ENCODE measurements at regions not wholly inside any gene's neighbourhood (a gene's known extent, or its start where the extent isn't known, plus 50 kb on each side); places are given as distances from the start of the nearest gene placed in this dataset.
"Not testable (repeated sequence)": the region's sequence is repeated elsewhere in the genome, so short reads cannot be mapped to it uniquely, and the experiment has no call there.

- no peak for DNase-seq
Observed at GRCh38 chr1:199226163-199226562, 587.3 kb downstream of the PTPRC start.

DNA sequence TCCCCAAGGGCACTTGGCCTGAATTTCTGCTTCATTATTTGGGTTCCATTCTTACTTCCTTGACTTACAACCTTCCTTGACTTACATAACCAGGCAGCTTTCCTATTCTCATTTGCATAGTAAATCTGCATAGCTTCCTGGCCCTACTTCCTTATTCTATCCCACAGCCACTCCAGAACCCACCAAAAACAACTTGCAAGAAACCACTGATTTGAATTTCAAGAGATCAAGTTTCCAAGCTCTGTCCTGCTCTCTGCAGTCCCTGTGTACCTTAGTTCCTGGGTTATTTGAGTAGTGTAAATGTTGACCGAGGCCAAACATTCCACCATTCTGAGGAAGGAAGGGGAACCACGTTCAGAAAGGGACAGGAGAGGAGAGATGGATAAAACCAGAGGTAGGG lies 603.3 kb downstream of the PTPRC start:
- DNase-seq = no peak

GRCh38 chr1:199242601-199243000 lies 603.8 kb downstream of the PTPRC start:
- no peak for DNase-seq

GRCh38 chr1:199243423-199244061 lies 604.7 kb downstream of the PTPRC start:
- peak in 9 of 14 donors; percentile 5 to 74 (median 35) for DNase-seq

GRCh38 chr1:199245946-199246345 lies 607.1 kb downstream of the PTPRC start:
- no peak for DNase-seq

DNA sequence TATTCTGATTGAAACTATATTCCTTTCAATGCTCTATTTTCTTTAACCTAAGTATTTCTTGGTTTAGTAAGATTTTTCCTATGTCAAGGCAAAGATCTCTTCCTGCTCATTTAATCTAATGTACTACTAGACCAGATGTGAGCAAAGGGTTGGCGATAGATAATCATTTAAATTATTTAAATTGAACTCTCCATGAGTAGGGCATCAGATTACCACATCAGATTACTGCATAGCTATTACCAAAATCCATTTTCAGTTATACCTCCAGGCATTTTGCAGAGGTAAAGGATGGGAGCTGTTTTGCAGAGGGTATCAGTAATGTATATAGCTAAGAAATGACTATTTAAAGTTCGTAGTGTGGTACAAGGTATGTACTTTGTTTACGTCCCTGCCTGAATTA lies 607.9 kb downstream of the PTPRC start:
- no peak for DNase-seq

- no peak for DNase-seq
Observed at GRCh38 chr1:199247891-199248290, 609.1 kb downstream of the PTPRC start.

DNA sequence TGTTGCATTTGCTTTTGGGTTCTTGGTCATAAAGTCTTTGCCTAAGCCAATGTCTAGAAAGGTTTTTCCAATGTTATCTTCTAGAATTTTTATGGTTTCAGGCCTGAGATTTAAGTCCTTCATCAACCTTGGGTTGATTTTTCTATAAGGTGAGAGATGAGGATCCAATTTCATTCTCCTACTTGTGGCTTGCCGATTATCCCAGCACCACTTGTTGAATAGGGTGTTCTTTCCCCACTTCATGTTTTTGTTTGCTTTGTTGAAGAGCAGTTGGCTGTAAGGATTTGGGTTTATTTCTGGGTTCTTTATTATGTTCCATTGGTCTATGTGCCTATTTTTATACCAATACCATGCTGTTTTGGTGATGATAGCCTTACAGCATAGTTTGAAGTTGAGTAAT lies 615.2 kb downstream of the PTPRC start:
- not testable (repeated sequence) for DNase-seq

DNA sequence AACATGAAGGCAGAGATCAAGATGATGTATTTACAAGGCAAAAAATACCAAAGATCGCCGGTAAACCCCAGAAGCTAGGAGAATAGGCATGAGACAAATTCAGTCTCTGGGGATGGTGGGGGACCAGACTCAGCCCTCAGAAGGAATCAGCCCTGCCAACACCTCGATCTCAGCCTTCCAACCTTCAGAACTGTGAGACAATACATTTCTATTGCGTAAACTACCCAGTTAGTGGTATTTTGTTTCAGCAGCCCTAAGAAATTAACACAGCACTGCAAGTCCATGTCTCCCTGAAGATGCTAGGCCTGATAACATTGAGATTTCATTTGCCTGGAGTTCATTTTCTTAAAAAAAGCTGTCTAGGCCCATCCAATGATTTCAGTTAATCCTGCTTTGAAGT lies 622.5 kb downstream of the PTPRC start:
- no peak for DNase-seq

GRCh38 chr1:199264283-199264682 lies 625.4 kb downstream of the PTPRC start:
- no peak for DNase-seq

GRCh38 chr1:199264911-199265310 lies 626.1 kb downstream of the PTPRC start:
- no peak for DNase-seq

- DNase-seq = no peak
Observed at GRCh38 chr1:199265319-199265718, 626.5 kb downstream of the PTPRC start.

- DNase-seq = no peak
Observed at GRCh38 chr1:199269241-199269640, 630.4 kb downstream of the PTPRC start.

DNA sequence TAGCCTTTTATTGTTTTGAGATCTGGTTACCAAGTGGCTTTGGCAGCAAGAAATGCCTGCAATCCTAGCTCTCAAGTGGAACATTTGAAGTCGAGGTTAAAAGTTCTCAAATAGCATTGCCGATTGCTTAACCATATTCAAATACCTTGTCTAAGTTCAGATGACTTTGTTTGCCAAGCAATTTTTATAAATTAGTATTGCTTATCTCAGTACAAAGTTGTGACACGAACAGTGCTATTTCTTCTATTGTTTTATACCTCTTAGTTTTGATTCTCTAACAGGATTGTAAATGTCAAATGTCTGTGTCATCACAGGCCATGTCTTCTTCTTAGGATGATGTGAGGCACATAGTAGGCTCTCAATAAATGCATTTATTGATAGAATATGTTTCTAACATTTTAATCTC lies 633.3 kb downstream of the PTPRC start:
- DNase-seq = no peak

DNA sequence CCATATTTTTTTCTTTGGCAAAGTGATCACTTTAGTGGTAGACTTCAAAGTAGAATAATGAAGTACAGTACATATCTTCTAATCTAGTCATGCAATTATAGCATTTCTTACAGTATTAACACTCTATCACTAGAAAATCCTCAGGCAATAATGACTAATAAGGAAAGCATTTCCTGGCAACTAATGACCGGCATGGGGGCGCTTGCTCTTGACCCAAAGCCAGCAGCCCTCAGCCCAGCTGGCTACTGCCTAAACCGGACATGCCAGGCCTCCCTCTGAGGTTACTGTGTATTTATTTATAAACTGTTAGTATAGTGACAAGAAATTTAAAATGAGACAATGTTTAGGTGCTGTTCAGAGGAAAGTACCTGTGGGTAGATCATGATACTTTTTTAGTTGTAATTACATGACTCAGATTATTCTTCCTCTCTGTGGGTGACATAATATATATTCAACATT lies 633.8 kb downstream of the PTPRC start:
- DNase-seq = peak in 2 of 14 donors; percentile 2 to 64

GRCh38 chr1:199273837-199274379 lies 635.1 kb downstream of the PTPRC start:
- DNase-seq = peak in 2 of 14 donors; percentile 44 to 94

- no peak for DNase-seq
Observed at GRCh38 chr1:199279067-199279466, 640.2 kb downstream of the PTPRC start.

DNA sequence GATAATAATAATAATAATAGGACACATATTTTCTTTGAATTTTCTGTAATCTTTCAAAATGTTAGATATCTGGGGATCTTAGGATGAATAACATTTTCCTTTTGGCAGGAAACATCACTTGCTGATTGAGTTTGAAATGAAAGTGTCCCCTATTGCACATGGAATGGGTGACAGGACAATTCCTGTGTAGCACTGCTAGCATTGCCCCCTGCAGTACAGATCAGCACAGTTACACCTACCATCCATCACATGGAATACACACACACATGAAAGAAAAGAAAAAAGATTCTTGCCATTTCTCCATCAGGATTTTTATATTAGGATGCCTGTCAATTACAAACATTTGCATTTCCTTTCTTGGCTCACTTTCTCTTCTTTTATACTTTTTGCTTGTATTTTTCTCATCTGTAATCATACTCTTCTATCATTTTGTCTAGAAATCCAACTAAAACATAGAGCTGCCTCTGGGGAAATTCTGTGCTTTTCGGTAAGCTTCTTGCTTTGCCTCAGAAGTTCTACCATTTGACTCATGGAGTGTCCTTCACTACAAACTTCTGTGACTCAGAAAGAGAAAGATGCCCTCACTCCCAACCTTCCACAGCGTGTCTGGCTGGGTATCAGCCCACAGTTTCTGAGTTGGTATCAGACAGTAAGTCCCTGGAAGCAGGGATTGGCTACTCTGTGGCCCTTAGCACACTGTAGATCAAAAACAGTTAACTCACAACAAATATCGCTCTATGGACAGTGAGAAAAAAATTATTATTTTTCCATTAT lies 641.2 kb downstream of the PTPRC start:
- no peak for DNase-seq

DNA sequence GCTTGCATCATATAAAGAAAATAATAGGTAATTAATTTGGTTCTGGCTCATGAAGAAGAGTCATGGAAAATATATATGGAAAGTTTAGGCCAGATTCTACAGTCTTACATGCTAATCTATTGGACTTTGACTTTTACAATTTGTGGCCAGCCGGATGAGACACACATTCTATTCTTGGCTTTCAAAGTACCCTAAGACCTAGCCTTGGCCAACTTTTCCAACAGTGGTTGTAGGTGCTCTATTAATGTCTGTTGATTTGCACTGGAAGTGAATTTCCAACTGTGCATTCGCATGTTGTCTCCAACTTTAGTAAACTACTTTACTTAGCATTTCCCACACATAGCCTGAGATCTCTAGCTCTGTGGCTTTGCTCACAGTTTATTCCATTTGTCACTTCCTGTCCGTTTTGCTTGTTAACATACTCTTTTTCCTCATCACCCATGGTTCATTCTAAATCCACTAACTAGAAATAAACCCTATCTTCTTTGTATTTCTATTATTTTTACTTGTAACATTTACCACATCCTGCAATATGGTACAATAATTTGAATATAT lies 644.0 kb downstream of the PTPRC start:
- DNase-seq = no peak

DNA sequence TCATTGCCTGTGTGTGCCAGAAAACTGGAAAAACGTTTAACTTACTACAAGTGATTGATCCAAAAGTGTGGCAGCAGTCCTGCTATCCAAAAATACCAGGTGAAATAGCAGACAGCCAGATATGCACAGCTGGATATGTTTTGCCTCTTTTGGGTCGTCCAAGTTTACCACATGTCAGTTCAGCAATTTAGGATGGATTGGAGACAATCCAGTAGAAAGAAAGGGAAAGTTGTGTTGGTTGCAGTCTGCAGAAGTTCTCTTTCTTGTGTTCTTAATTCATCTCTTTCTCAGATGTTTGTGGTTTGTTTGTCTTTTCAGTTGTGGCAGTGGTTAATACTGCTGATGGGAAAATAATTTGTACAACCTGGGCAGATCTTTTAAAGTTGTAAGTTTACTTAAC lies 645.0 kb downstream of the PTPRC start:
- no peak for DNase-seq

DNA sequence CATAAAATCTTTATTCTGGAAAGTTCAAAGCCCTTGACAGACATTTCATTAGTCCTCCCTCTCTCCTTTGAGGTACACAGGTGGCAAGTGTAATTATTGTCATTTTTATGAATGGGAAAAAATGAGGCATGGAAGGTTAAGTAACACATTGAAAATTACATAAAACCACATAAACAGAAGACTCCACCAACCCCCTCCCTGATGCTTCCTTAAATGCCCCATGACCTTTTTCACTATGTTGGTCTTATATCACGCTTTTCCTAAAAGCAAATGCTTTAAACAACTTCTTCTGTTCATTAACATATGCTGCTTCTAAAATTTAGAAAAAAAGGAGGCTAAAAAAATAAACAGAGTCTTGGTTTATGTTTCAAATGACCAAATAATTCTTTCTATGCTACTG lies 648.4 kb downstream of the PTPRC start:
- no peak for DNase-seq

DNA sequence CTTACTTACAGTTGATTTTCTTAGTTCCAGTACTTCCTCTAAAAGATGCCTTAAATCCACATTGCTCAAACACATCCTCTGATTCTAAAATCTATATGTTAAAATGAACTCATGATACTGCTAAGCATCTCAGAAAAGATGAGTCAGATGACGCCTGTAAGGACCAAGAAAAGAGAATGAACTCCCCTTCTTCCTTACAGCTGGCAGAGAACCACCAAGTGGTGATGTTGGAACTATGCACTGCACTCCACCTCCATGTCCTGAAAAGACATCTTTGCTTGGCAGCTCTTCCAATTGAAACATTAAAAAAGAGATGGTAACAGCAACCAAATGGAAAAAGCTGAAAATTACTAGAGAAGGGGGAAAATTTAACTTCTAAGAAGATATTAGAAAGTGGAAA lies 648.8 kb downstream of the PTPRC start:
- no peak for DNase-seq

DNA sequence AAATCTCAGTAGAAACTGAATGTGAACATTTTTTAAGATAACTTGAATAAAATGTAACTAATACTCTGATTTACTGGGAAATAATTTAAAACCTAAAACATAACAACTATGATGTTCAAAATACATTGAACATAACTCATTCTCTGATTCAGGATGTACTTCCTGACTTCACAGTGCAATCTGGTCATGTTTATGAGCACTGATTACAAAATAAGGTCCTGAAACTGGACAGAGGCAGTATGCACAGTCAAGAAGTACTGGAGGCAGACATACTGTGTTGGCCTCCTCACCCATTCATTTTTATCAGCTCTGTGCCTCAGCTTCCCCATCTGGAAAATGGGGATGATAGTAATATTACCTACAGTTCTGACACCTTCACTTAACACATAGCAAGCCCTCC lies 651.3 kb downstream of the PTPRC start:
- no peak for DNase-seq

Measured in C1 segment of cervical spinal cord (tissue), 14 donors.